ENCODE measurements at regions not wholly inside any gene's neighbourhood (a gene's known extent, or its start where the extent isn't known, plus 50 kb on each side); places are given as distances from the start of the nearest gene placed in this dataset.
"Not testable (repeated sequence)": the region's sequence is repeated elsewhere in the genome, so short reads cannot be mapped to it uniquely, and the experiment has no call there.

GRCh38 chr6:9028086-9028485 lies 592.7 kb upstream of the SLC35B3 start:
- DNase-seq (ENCODE audit: low spot score), result no peak

GRCh38 chr6:9025796-9026394 lies 590.5 kb upstream of the SLC35B3 start:
- no peak for DNase-seq (ENCODE audit: low spot score)

GRCh38 chr6:9025228-9025627 lies 589.9 kb upstream of the SLC35B3 start:
- DNase-seq (ENCODE audit: low spot score), result no peak

GRCh38 chr6:9024246-9024645 lies 588.9 kb upstream of the SLC35B3 start:
- not testable (repeated sequence) for DNase-seq (ENCODE audit: low spot score)

GRCh38 chr6:9020001-9020400 lies 584.7 kb upstream of the SLC35B3 start:
- DNase-seq (ENCODE audit: low spot score), result no peak

- no peak for DNase-seq (ENCODE audit: low spot score)
Measured at GRCh38 chr6:9009931-9010330, 574.6 kb upstream of the SLC35B3 start.

GRCh38 chr6:9007027-9007426 lies 571.7 kb upstream of the SLC35B3 start:
- no peak for DNase-seq (ENCODE audit: low spot score)

GRCh38 chr6:9002833-9003232 lies 567.5 kb upstream of the SLC35B3 start:
- DNase-seq (ENCODE audit: low spot score), result no peak

GRCh38 chr6:8995156-8995555 lies 559.8 kb upstream of the SLC35B3 start:
- DNase-seq (ENCODE audit: low spot score), result no peak

GRCh38 chr6:8993111-8993510 lies 557.8 kb upstream of the SLC35B3 start:
- DNase-seq (ENCODE audit: low spot score), result no peak

- no peak for DNase-seq (ENCODE audit: low spot score)
Measured at GRCh38 chr6:8991844-8992243, 556.5 kb upstream of the SLC35B3 start.

GRCh38 chr6:8990075-8990474 lies 554.7 kb upstream of the SLC35B3 start:
- DNase-seq (ENCODE audit: low spot score), result no peak

- DNase-seq (ENCODE audit: low spot score), result peak; percentile 90
Measured at GRCh38 chr6:8983202-8983688, 547.9 kb upstream of the SLC35B3 start.

GRCh38 chr6:8982668-8983067 lies 547.3 kb upstream of the SLC35B3 start:
- DNase-seq (ENCODE audit: low spot score), result no peak

GRCh38 chr6:8973395-8973794 lies 538.0 kb upstream of the SLC35B3 start:
- no peak for DNase-seq (ENCODE audit: low spot score)

- no peak for DNase-seq (ENCODE audit: low spot score)
Measured at GRCh38 chr6:8969747-8970146, 534.4 kb upstream of the SLC35B3 start.

GRCh38 chr6:8958894-8959511 lies 523.7 kb upstream of the SLC35B3 start:
- DNase-seq (ENCODE audit: low spot score), result no peak

GRCh38 chr6:8953310-8953709 lies 518.0 kb upstream of the SLC35B3 start:
- no peak for DNase-seq (ENCODE audit: low spot score)

GRCh38 chr6:8948733-8949132 lies 513.4 kb upstream of the SLC35B3 start:
- DNase-seq (ENCODE audit: low spot score), result no peak

GRCh38 chr6:8947900-8948299 lies 512.6 kb upstream of the SLC35B3 start:
- DNase-seq (ENCODE audit: low spot score), result no peak

GRCh38 chr6:8944548-8944947 lies 509.2 kb upstream of the SLC35B3 start:
- DNase-seq (ENCODE audit: low spot score), result no peak

- DNase-seq (ENCODE audit: low spot score), result no peak
Measured at GRCh38 chr6:8943073-8943472, 507.7 kb upstream of the SLC35B3 start.

GRCh38 chr6:8941577-8941976 lies 506.2 kb upstream of the SLC35B3 start:
- DNase-seq (ENCODE audit: low spot score), result no peak
